ENCODE measurements at regions not wholly inside any gene's neighbourhood (a gene's known extent, or its start where the extent isn't known, plus 50 kb on each side); places are given as distances from the start of the nearest gene placed in this dataset.

DNA sequence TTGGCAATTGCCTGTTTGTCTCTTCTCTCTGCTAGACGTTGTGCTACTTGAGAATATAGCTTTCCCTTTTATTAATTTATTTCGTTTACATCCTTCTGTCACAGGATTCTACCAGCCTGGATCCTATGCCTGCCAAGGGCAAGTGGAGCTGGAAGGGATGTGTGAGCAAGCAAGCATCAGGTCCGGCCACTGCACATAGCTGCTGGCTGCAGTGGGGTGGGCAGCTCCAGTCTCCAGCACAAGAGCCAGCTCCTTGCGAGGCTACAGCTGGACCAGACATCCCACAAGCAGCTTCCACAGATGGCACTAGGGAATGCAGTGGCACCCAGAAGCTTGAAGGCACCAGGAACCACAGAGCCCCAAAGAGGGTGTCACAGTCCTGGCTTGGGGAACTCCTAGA is 225.0 kb downstream of the KCNC2 start (continued):
- TF ChIP-seq, protein P1, sequence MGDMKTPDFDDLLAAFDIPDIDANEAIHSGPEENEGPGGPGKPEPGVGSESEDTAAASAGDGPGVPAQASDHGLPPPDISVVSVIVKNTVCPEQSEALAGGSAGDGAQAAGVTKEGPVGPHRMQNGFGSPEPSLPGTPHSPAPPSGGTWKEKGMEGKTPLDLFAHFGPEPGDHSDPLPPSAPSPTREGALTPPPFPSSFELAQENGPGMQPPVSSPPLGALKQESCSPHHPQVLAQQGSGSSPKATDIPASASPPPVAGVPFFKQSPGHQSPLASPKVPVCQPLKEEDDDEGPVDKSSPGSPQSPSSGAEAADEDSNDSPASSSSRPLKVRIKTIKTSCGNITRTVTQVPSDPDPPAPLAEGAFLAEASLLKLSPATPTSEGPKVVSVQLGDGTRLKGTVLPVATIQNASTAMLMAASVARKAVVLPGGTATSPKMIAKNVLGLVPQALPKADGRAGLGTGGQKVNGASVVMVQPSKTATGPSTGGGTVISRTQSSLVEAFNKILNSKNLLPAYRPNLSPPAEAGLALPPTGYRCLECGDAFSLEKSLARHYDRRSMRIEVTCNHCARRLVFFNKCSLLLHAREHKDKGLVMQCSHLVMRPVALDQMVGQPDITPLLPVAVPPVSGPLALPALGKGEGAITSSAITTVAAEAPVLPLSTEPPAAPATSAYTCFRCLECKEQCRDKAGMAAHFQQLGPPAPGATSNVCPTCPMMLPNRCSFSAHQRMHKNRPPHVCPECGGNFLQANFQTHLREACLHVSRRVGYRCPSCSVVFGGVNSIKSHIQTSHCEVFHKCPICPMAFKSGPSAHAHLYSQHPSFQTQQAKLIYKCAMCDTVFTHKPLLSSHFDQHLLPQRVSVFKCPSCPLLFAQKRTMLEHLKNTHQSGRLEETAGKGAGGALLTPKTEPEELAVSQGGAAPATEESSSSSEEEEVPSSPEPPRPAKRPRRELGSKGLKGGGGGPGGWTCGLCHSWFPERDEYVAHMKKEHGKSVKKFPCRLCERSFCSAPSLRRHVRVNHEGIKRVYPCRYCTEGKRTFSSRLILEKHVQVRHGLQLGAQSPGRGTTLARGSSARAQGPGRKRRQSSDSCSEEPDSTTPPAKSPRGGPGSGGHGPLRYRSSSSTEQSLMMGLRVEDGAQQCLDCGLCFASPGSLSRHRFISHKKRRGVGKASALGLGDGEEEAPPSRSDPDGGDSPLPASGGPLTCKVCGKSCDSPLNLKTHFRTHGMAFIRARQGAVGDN (IDR thresholded peaks at IDR 0.05): no peak
- TF ChIP-seq TCF3 (IDR thresholded peaks at IDR 0.05; ENCODE audit: borderline replicate concordance, insufficient read depth, low read depth, low read length) (no peak), SPI1 (IDR thresholded peaks at IDR 0.05; ENCODE audit: borderline replicate concordance, insufficient read depth, low read depth, low read length) (no peak), EP300 (IDR thresholded peaks at IDR 0.05; ENCODE audit: borderline replicate concordance in 1 of 2, control insufficient read depth in 1 of 2, low read depth in 2 of 2, low read length in 2 of 2) (no peak)
- TF ChIP-seq, protein P2, sequence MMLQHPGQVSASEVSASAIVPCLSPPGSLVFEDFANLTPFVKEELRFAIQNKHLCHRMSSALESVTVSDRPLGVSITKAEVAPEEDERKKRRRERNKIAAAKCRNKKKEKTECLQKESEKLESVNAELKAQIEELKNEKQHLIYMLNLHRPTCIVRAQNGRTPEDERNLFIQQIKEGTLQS (IDR thresholded peaks at IDR 0.05; ENCODE audit: borderline replicate concordance, extremely low read depth, low read depth, low read length): no peak

- ChIA-PET SMC1A (ENCODE audit: uncharacterized antibody, unreplicated experiment) (interaction anchor here (1.0 to 4.5 kb wide), 4 partner anchors 9 to 20 kb away, joined by 3 to 16 read pairs (median 8); no protein-coding TSS in a partner anchor), CTCF (no interaction called here), RAD21 (ENCODE audit: unreplicated experiment) (interaction anchor here (2.0 kb wide), 1 partner anchor 13 kb away, joined by 7 read pairs; no protein-coding TSS in a partner anchor), POLR2A (no interaction called here)
- ATAC-seq (no peak), DNase-seq (ENCODE audit: low read depth, low spot score) (no peak), FAIRE-seq (no peak)
- no peak overlapping the region for H3K4me3 ChIP-seq
- no peak for TF ChIP-seq POLR2A (IDR thresholded peaks at IDR 0.05; ENCODE audit: low read depth, low read length)
- no peaks in the 10 kb centered on the region for H3K79me2 ChIP-seq (ENCODE audit: control insufficient read depth, insufficient read depth, low read length)
- no peak overlapping the region for H3K4me2 ChIP-seq (ENCODE audit: control insufficient read depth, insufficient read depth)
- H3K36me3 ChIP-seq (ENCODE audit: control insufficient read depth in 2 of 2, insufficient read depth in 2 of 2, low read length in 1 of 2): no peaks in the 10 kb centered on the region
- no peak overlapping the region for H3K27ac ChIP-seq (ENCODE audit: control insufficient read depth, insufficient read depth)
- H3K4me1 ChIP-seq (ENCODE audit: control insufficient read depth, insufficient read depth, low read length): no peaks in the 10 kb centered on the region
- no peaks in the 10 kb centered on the region for H3K27me3 ChIP-seq (replicated peaks in 1 of 2; ENCODE audit: control insufficient read depth in 2 of 2, insufficient read depth in 2 of 2, low read length in 1 of 2)
- no peak overlapping the region for H2AFZ ChIP-seq (ENCODE audit: control insufficient read depth, low read depth, low read length)
- WGBS (ENCODE audit: insufficient coverage, insufficient replicate concordance, low lambda C conversion rate, missing lambda C conversion rate): 15% methylated on average over 11 of the region's 11 CpGs
- no peaks in the 10 kb centered on the region for H4K20me1 ChIP-seq (ENCODE audit: control insufficient read depth, insufficient read depth)
- no TSS peak for BruUV-seq (replicated peaks)
- intact Hi-C loops (cut with micrococcal nuclease; ENCODE audit: unreplicated experiment) (no loop called here), in situ Hi-C loops (cut with MboI) (no loop called here)
- H3K9ac ChIP-seq (ENCODE audit: control insufficient read depth, insufficient read depth, low read length): no peak overlapping the region
- no peaks in the 10 kb centered on the region for H3K9me3 ChIP-seq (replicated peaks; ENCODE audit: control insufficient read depth, insufficient read depth, low read length)
These were observed 224.2 kb downstream of the KCNC2 start for GRCh38 chr12:74985293-74985985.
